HL-60 (cell line): ENCODE measurements at regions not wholly inside any gene's neighbourhood (a gene's known extent, or its start where the extent isn't known, plus 50 kb on each side); places are given as distances from the start of the nearest gene placed in this dataset.

Experiments
- DNase-seq, 2 experiments: peaks; one replicate each; pipeline ENCODE4 v3.0.0-alpha.2; 2010 to 2020; ENCODE audit warnings: low read depth in 1 of 2, low spot score in 1 of 2
- H3K27ac ChIP-seq: fragments of 250-450 bp; sonication (Bioruptor Pico); replicated peaks from 2 replicates; pipeline ENCODE4 v1.5.1; 2020; ENCODE audit warnings: mild to moderate bottlenecking, moderate library complexity
- H3K27me3 ChIP-seq: fragments of 250-450 bp; sonication (Bioruptor Pico); 2 replicates; pipeline ENCODE4 v1.5.1; 2021; ENCODE audit warnings: mild to moderate bottlenecking, moderate library complexity; ENCODE audit not compliant: insufficient read depth, poor library complexity, severe bottlenecking
- H3K4me3 ChIP-seq: replicated peaks from 2 replicates; pipeline ENCODE4 v1.5.1; 2011; ENCODE audit warnings: mild to moderate bottlenecking, control low read depth, low read length; ENCODE audit not compliant: insufficient read depth
- GABPA ChIP-seq: IDR thresholded peaks from 2 replicates; pipeline ENCODE4 v1.6.1; 2012; ENCODE audit warnings: low read depth
- POLR2AphosphoS5 ChIP-seq: IDR thresholded peaks from 2 replicates; pipeline ENCODE4 v1.6.1; 2012; ENCODE audit warnings: low read depth
- SPI1 ChIP-seq: IDR thresholded peaks from 2 replicates; pipeline ENCODE4 v1.6.1; 2012; ENCODE audit warnings: low read depth, mild to moderate bottlenecking, borderline replicate concordance
- TF ChIP-seq, protein P1 (sequence below): IDR thresholded peaks from one replicate; pipeline ENCODE4 v1.5.1; 2011; ENCODE audit warnings: low read length, control low read depth, inconsistent platforms; ENCODE audit not compliant: insufficient read depth
- TF ChIP-seq, protein P2 (sequence below): IDR thresholded peaks from 2 replicates; pipeline ENCODE4 v1.6.1; 2012; ENCODE audit warnings: low read depth; ENCODE audit not compliant: insufficient replicate concordance

DNA sequence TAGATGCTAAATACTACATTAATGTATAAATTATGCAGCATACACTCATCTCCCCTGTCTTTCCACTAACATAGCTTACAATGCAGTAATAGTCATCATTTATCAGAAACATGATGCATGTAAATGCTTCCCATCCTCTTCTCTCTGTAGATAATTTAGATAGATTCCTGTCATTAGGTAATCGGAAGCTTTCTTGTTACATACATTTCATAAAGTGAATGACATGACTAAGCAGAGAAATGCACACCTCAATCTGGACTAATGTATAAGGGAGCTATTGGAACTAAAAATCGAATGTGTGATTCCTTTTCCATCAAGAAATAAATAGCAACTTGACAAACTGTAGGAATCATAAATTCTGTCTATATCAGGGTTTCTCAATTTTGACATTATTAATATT is 273.4 kb downstream of the RASSF9 start:
- Histone ChIP-seq H3K27me3 (no peaks in the 10 kb centered on the region), H3K4me3 (no peak overlapping the region), H3K27ac (no peak overlapping the region)
- DNase-seq = no peak
- TF ChIP-seq GABPA = no peak
- TF ChIP-seq, protein P1, sequence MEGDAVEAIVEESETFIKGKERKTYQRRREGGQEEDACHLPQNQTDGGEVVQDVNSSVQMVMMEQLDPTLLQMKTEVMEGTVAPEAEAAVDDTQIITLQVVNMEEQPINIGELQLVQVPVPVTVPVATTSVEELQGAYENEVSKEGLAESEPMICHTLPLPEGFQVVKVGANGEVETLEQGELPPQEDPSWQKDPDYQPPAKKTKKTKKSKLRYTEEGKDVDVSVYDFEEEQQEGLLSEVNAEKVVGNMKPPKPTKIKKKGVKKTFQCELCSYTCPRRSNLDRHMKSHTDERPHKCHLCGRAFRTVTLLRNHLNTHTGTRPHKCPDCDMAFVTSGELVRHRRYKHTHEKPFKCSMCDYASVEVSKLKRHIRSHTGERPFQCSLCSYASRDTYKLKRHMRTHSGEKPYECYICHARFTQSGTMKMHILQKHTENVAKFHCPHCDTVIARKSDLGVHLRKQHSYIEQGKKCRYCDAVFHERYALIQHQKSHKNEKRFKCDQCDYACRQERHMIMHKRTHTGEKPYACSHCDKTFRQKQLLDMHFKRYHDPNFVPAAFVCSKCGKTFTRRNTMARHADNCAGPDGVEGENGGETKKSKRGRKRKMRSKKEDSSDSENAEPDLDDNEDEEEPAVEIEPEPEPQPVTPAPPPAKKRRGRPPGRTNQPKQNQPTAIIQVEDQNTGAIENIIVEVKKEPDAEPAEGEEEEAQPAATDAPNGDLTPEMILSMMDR = no peak
- TF ChIP-seq, protein P2, sequence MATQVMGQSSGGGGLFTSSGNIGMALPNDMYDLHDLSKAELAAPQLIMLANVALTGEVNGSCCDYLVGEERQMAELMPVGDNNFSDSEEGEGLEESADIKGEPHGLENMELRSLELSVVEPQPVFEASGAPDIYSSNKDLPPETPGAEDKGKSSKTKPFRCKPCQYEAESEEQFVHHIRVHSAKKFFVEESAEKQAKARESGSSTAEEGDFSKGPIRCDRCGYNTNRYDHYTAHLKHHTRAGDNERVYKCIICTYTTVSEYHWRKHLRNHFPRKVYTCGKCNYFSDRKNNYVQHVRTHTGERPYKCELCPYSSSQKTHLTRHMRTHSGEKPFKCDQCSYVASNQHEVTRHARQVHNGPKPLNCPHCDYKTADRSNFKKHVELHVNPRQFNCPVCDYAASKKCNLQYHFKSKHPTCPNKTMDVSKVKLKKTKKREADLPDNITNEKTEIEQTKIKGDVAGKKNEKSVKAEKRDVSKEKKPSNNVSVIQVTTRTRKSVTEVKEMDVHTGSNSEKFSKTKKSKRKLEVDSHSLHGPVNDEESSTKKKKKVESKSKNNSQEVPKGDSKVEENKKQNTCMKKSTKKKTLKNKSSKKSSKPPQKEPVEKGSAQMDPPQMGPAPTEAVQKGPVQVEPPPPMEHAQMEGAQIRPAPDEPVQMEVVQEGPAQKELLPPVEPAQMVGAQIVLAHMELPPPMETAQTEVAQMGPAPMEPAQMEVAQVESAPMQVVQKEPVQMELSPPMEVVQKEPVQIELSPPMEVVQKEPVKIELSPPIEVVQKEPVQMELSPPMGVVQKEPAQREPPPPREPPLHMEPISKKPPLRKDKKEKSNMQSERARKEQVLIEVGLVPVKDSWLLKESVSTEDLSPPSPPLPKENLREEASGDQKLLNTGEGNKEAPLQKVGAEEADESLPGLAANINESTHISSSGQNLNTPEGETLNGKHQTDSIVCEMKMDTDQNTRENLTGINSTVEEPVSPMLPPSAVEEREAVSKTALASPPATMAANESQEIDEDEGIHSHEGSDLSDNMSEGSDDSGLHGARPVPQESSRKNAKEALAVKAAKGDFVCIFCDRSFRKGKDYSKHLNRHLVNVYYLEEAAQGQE = no peak
- no peak for TF ChIP-seq POLR2AphosphoS5
- no peak for TF ChIP-seq SPI1

DNA sequence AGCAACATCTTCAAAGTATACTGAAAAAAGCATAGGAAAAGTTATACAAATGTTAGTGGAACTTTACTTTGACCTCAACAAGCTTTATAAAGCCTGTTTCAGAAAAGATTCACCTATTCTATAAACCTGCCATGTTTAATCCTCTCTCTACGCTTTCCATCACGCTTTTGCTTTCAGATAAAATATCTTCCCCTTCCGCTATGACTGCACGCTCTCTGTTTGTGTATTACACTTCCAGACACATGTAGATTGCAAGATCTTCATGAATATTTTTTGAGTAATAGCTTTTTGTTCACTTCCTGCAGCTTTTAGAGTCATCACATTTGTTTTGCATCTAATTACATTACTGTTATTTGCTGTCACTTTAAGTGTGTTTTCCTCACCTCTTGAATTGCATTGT is 271.4 kb downstream of the RASSF9 start:
- Histone ChIP-seq H3K27me3 (no peaks in the 10 kb centered on the region), H3K27ac (no peak overlapping the region), H3K4me3 (no peak overlapping the region)
- no peak for DNase-seq
- TF ChIP-seq POLR2AphosphoS5 (no peak), SPI1 (no peak), GABPA (no peak)
- TF ChIP-seq, protein P2 = no peak
- TF ChIP-seq, protein P1 = no peak

DNA sequence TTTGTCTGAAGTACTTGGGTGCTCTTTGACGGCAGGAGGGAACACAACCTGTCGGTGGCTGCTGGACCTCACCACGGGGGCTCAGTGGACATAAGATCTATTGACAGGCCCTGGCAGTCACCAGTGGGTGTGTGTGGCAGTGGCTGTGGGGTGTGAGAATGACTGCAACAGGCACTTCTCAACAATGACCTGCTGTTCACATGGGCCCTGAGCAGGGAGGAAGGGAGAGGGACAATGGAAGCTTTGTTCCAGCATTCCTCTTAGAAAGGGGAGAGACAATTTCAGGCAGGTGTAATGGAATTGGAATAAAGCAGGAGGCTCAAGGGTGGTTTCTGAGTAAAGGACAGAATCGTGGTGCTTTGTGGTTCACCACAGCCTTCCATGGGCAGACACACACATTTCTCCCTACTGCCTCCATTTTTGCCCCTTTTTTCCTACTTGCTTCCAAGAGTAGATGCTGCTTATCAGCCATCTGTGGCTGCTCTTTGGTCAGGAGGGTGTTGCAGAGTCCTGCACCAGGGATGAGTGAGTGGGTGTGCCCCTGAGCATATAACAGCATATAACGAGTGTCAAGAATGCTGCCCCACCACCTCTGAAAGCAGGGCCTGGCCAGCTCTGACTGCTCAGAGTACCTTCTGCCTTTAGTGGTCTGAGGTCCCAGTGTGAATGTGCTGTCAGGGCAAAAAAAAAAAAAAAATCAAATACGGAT is 267.7 kb downstream of the RASSF9 start:
- DNase-seq = no peak
- TF ChIP-seq, protein P1 = no peak
- TF ChIP-seq SPI1 (no peak), GABPA (no peak), POLR2AphosphoS5 (no peak)
- TF ChIP-seq, protein P2 = no peak
- H3K27ac ChIP-seq = no peak overlapping the region
- no peak overlapping the region for H3K4me3 ChIP-seq
- H3K27me3 ChIP-seq = no peaks in the 10 kb centered on the region
